ENCODE measurements at regions not wholly inside any gene's neighbourhood (a gene's known extent, or its start where the extent isn't known, plus 50 kb on each side); places are given as distances from the start of the nearest gene placed in this dataset.

- TF ChIP-seq CTCF (IDR thresholded peaks at IDR 0.05; ENCODE audit: unreplicated experiment in 3 of 3), result no peak
- Mint-ChIP-seq H3K4me1 (no peaks in the 10 kb centered on the region), H3K4me3 (no peak overlapping the region), H3K27me3 (ENCODE audit: low read depth) (no peaks in the 10 kb centered on the region), H3K9me3 (no peaks in the 10 kb centered on the region), H3K27ac (no peak overlapping the region), H3K36me3 (ENCODE audit: low read depth) (no peaks in the 10 kb centered on the region)
Measured at GRCh38 chr6:62452586-62452985, 166.6 kb upstream of the KHDRBS2 start.

- H3K9me3 Mint-ChIP-seq, result no peaks in the 10 kb centered on the region
- H3K27ac Mint-ChIP-seq, result no peak overlapping the region
- no peaks in the 10 kb centered on the region for H3K4me1 Mint-ChIP-seq
- H3K27me3 Mint-ChIP-seq (ENCODE audit: low read depth), result no peaks in the 10 kb centered on the region
- no peaks in the 10 kb centered on the region for H3K36me3 Mint-ChIP-seq (ENCODE audit: low read depth)
- no peak for TF ChIP-seq CTCF (IDR thresholded peaks at IDR 0.05; ENCODE audit: unreplicated experiment in 3 of 3)
- H3K4me3 Mint-ChIP-seq, result no peak overlapping the region
Measured at GRCh38 chr6:62446647-62447316, 160.8 kb upstream of the KHDRBS2 start.

GRCh38 chr6:62445521-62445920 is 159.5 kb upstream of the KHDRBS2 start:
- no peak for TF ChIP-seq CTCF (IDR thresholded peaks at IDR 0.05; ENCODE audit: unreplicated experiment in 3 of 3)
- Mint-ChIP-seq H3K9me3 (no peaks in the 10 kb centered on the region), H3K27ac (no peak overlapping the region), H3K27me3 (ENCODE audit: low read depth) (no peaks in the 10 kb centered on the region), H3K4me1 (no peaks in the 10 kb centered on the region), H3K36me3 (ENCODE audit: low read depth) (no peaks in the 10 kb centered on the region), H3K4me3 (no peak overlapping the region)

GRCh38 chr6:62441182-62441581 is 155.2 kb upstream of the KHDRBS2 start:
- H3K27me3 Mint-ChIP-seq (ENCODE audit: low read depth), result no peaks in the 10 kb centered on the region
- no peak for TF ChIP-seq CTCF (IDR thresholded peaks at IDR 0.05; ENCODE audit: unreplicated experiment in 3 of 3)
- H3K36me3 Mint-ChIP-seq (ENCODE audit: low read depth), result no peaks in the 10 kb centered on the region
- H3K4me3 Mint-ChIP-seq, result no peak overlapping the region
- peaks cover 12% of the 10 kb centered on the region for H3K9me3 Mint-ChIP-seq
- H3K27ac Mint-ChIP-seq, result no peak overlapping the region
- H3K4me1 Mint-ChIP-seq, result no peaks in the 10 kb centered on the region

- no peak overlapping the region for H3K4me3 Mint-ChIP-seq
- H3K27ac Mint-ChIP-seq, result no peak overlapping the region
- no peaks in the 10 kb centered on the region for H3K36me3 Mint-ChIP-seq (ENCODE audit: low read depth)
- no peaks in the 10 kb centered on the region for H3K9me3 Mint-ChIP-seq
- H3K27me3 Mint-ChIP-seq (ENCODE audit: low read depth), result no peaks in the 10 kb centered on the region
- TF ChIP-seq CTCF (IDR thresholded peaks at IDR 0.05; ENCODE audit: unreplicated experiment in 3 of 3), result no peak
- H3K4me1 Mint-ChIP-seq, result no peaks in the 10 kb centered on the region
Measured at GRCh38 chr6:62429781-62430180, 143.8 kb upstream of the KHDRBS2 start.

- H3K36me3 Mint-ChIP-seq (ENCODE audit: low read depth), result no peaks in the 10 kb centered on the region
- TF ChIP-seq CTCF (IDR thresholded peaks at IDR 0.05; ENCODE audit: unreplicated experiment in 3 of 3), result no peak
- H3K4me3 Mint-ChIP-seq, result no peak overlapping the region
- no peaks in the 10 kb centered on the region for H3K9me3 Mint-ChIP-seq
- peaks cover 3% of the 10 kb centered on the region for H3K27me3 Mint-ChIP-seq (ENCODE audit: low read depth)
- no peaks in the 10 kb centered on the region for H3K4me1 Mint-ChIP-seq
- H3K27ac Mint-ChIP-seq, result no peak overlapping the region
Measured at GRCh38 chr6:62400521-62401259, 114.7 kb upstream of the KHDRBS2 start.

All from nephron (organoid).